ENCODE measurements at regions not wholly inside any gene's neighbourhood (a gene's known extent, or its start where the extent isn't known, plus 50 kb on each side); places are given as distances from the start of the nearest gene placed in this dataset.
"Not testable (repeated sequence)": the region's sequence is repeated elsewhere in the genome, so short reads cannot be mapped to it uniquely, and the experiment has no call there.

GRCh38 chr10:108384378-108384777 is 1219.9 kb upstream of the SORCS1 start:
- no peak for DNase-seq

DNA sequence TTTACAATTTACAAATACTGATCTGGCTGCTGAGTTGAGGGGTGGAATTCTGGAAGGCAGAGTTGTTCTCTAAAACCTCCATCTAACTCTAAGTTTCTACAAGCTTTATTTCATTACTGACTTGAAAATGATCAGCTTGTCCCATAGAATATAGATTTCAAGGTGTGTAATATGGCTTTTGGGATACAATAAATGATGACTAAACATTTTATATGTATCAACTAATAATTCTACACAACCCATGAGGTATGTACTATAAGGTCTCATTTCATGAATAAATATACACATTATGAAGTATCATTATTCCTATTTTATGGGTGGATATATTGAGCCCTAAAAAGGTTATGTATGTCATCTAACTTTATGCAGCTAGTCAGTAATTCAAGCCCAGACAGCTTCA is 1214.3 kb upstream of the SORCS1 start:
- DNase-seq = no peak

DNA sequence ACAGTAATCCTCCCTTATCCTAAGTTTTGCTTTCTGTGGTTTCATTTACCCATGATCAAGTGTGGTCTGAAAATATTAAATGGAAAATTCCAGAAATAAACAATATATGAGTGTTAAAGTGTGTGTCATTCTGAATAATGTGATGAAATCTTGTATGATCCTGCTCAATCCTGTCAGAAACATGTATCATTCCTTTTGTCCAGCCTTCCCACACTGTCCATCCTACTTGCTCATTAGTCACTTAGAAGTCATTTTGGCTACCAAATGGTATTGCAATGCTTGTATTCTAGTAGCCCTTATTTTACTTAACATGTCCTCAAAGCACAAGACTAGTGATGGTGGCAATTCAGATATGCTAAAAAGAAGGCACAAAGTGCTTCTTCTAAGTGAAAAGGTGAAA is 1211.2 kb upstream of the SORCS1 start:
- DNase-seq = no peak

- no peak for DNase-seq
Measured at GRCh38 chr10:108374991-108375390, 1210.5 kb upstream of the SORCS1 start.

DNA sequence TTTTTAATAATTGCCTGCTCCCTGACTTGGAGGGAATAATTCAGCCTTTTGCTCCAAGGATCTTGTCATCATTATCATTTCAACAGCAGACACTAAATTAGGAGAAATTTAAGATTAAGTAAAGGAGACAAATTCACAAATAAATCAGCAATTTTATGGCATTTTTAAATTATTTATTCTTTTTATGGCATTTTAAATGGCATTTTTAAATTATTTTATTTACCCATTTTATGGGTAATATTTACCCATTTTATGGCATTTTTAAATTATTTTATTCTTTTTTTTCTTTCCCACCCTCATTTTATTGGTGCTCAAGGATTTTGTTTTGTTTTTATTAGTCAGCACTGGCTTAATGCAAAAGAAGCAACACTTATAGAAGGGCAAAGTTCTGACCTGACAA is 1201.0 kb upstream of the SORCS1 start:
- DNase-seq = no peak

DNA sequence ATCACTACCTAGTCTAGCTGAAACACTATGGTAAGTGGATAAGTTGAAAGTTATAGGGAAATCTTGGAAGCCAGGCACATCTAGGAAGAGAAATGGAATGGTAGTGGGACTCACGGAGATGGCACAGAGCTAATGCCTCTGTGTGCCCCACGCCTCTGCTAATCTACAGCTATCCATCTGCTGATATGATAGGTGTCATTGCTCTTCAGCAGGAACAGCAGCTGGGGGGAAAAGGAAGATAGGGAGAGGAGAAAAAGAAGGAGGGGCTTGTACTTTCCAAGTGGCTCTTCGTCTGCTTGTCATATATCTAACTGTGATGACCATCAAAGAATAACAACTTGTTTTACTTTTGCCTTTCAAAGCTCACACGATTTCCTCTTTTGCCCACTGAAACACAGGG is 1199.1 kb upstream of the SORCS1 start:
- DNase-seq = no peak

- no peak for DNase-seq
Measured at GRCh38 chr10:108362961-108363360, 1198.5 kb upstream of the SORCS1 start.

DNA sequence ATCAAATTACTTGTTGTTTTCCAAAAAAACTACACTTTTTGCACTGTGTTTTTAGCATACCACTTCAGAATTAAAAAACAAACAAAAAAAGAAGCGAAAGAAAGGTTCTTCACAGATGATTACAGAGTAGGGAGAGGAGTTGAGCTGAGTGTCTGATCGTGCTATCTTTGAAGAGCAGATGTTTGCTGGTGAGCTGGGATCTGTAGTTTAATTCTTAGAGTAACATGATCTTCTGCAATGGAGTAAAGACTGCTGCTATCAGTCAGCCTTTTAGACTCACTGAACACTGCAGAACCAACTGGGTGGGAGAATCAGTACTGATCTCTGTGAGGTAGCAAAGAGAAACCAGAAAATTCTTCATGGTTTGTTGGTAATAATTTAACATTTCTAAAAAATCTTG is 1197.8 kb upstream of the SORCS1 start:
- DNase-seq = no peak

DNA sequence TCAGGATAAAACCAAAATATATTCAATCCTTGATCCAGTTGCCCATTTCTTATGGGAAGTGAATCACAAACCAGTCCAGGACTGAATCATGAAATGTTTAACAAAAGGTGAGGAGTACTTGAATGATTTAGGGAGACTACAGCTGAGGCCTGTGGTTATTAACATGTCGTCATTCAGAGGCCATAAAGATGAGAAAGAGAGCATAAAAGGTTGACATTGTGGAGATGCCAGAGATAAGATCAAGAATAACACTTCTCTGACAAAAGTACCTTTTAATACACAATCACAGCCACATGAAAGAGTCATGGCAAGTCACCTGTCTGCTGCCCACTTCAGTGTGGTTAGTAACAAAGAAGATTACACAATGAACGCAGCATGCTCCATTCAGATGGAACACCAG is 1195.7 kb upstream of the SORCS1 start:
- DNase-seq = no peak

- peak; percentile 47 for DNase-seq
Measured at GRCh38 chr10:108358912-108359311, 1194.4 kb upstream of the SORCS1 start.

DNA sequence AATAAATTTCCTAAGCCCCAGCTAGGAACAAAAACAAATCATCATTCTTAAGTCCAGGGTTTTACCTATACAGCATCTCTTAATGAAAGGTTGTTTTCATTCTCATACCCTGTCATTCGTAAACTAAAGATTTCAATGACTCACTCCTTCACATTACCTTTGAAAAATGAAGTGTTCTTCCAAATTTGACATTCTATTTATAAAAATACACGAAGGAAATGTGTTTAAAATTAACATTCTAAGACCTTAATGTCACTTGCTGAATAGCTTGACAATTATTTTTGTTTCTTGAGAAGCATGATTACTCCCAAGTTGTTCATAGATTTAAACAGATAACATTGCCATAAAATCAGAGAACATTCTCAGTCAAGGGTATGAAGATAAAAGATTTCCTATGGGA is 1188.3 kb upstream of the SORCS1 start:
- no peak for DNase-seq

- no peak for DNase-seq
Measured at GRCh38 chr10:108348215-108348614, 1183.7 kb upstream of the SORCS1 start.

- DNase-seq = no peak
Measured at GRCh38 chr10:108346066-108346465, 1181.6 kb upstream of the SORCS1 start.

- no peak for DNase-seq
Measured at GRCh38 chr10:108338146-108338545, 1173.6 kb upstream of the SORCS1 start.

- no peak for DNase-seq
Measured at GRCh38 chr10:108336836-108337235, 1172.3 kb upstream of the SORCS1 start.

DNA sequence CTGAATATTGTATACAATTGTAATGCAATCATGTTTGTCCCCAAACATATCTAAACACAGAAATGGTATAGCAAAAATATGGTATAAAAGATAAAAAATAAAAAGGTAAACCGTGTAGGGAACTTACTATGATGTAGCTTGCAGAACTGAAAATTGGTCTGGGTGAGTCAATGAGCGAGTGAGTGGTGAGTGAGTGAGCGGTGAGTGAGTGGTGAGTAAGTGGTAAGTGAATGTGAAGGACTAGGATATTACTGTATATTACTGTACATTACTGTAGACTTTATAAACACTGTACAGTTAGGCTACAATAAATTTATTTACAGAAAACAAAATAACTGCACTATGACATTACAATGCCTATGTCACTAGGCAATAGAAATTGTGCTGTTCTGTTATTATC is 1163.2 kb upstream of the SORCS1 start:
- no peak for DNase-seq

- DNase-seq = no peak
Measured at GRCh38 chr10:108323274-108323798, 1158.8 kb upstream of the SORCS1 start.

GRCh38 chr10:108319434-108320222 is 1155.1 kb upstream of the SORCS1 start:
- DNase-seq = no peak

GRCh38 chr10:108315636-108316035 is 1151.1 kb upstream of the SORCS1 start:
- DNase-seq = not testable (repeated sequence)

- DNase-seq = no peak
Measured at GRCh38 chr10:108307925-108308312, 1143.4 kb upstream of the SORCS1 start.

DNA sequence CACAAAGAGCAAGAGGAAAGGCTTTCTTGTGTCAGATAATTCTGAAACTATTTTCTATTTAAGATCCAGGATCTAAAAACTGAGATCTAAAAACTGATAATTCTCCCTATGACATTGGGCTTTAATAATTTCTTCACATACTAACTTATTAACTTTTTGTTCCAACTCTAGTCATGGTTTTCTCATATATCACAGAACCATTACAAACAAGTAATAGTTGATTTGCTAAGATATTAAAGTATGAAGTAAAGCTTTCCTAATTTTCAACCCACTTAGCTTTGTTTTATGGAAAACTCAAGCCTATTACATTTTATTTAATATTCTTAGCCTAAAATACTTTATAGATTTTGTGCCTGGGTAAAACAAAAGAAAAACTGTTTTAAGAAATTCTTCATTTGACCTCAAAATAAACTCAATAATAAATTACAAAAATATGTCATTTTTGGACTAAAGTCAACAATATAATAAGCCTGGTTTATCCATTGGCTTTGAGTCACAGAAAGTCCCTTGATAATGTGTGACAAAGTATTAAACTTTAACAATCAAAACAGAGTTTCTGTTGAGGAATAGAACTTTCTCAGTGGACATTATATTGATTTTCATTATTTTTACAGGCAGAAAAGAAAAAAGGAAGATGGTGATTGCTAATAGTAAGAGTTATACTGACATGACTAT is 1142.9 kb upstream of the SORCS1 start:
- DNase-seq = no peak

DNA sequence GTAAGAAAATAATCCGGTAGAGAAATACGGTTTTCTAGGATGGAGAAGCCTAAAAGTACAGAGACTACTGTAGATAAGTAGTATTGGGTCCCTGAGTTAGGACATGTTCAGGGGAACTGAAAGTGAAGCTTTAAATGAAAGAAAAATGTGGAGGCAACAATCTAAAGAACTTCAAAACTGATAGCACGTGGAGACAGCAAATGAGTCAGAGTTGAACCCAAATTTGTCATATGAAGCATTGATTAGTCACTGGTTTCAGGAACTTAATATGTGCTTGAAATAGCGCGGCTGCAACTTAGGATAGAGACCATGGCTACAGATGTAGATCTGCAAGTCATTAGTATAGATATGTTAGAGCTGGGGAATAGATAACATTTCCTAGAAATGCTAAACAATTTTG is 1138.6 kb upstream of the SORCS1 start:
- peak; percentile 0 for DNase-seq

GRCh38 chr10:108301002-108301401 is 1136.5 kb upstream of the SORCS1 start:
- no peak for DNase-seq

GRCh38 chr10:108290823-108291222 is 1126.3 kb upstream of the SORCS1 start:
- DNase-seq = no peak

Measured in activated CD4-positive, alpha-beta T cell treated with anti-CD3 and anti-CD28 coated beads, Interleukin-2, Interleukin-6, amounts not matched to agents 100 ng/mL and 50 ng/mL, durations not matched to agents 16 hours and 8 hours (primary cell).